K562 (cell line): ENCODE measurements at regions not wholly inside any gene's neighbourhood (a gene's known extent, or its start where the extent isn't known, plus 50 kb on each side); places are given as distances from the start of the nearest gene placed in this dataset.

Experiments used
- ATAC-seq: fragments of 200-7000 bp; cut with Tn5 transposase; 3 replicates; pipeline ENCODE4 v1.9.1; 2020; ENCODE audit warnings: moderate library complexity
- BruUV-seq: library from RNA; stranded (reverse); fragments of 400-500 nt; replicated peaks from 2 replicates; lab custom pipeline; 2021; lab: Mats Ljungman, UMichigan
- CTCF ChIA-PET: fragments of 300-600 bp; formaldehyde crosslinking; extraction: SDS; loops from one replicate; lab custom pipeline; 2021; ENCODE audit warnings: low intra/inter-chr PET ratio; lab: Yijun Ruan, JAX
- POLR2A ChIA-PET: fragments of 300-600, 350-650 bp; sonication (Branson Sonifier 250); formaldehyde crosslinking; extraction: SDS; loops from one replicate; lab custom pipeline; 2021; ENCODE audit warnings: antibody characterized with exemption, inconsistent platforms; lab: Yijun Ruan, JAX
- DNase-seq, 4 experiments: peaks; one replicate each; pipeline versions ENCODE4 v3.0.0 to v3.0.0-alpha.2; 2011 to 2018; ENCODE audit warnings: low spot score in 3 of 4, mixed read lengths in 3 of 4; ENCODE audit errors: extremely low read depth in 1 of 4
- FAIRE-seq: peaks from 2 replicates; lab custom pipeline; 2011; peaks lifted over from hg19 to GRCh38; lab: Jason Lieb, UNC
- H2AFZ ChIP-seq: 2 replicates; pipeline ENCODE4 v1.6.0; 2011; ENCODE audit warnings: low read depth, low read length, control low read depth, inconsistent platforms
- H3K27ac ChIP-seq: fragments of 200-600 bp; 3 replicates; pipeline ENCODE4 v1.8.0; 2011; ENCODE audit warnings: low read depth, mild to moderate bottlenecking, control low read depth, inconsistent platforms, low read length, moderate library complexity, mixed read lengths; ENCODE audit errors: extremely low read depth
- H3K27me3 ChIP-seq, 2 experiments: fragments of 300-600 bp in 1 of 2; 2 replicates in 1 of 2; 3 replicates in 1 of 2; pipeline versions ENCODE4 v1.6.0 to v1.8.0; 2011; ENCODE audit warnings: inconsistent platforms in 2 of 2, low read length in 2 of 2, mild to moderate bottlenecking in 1 of 2, mixed read lengths in 1 of 2, moderate library complexity in 1 of 2; ENCODE audit not compliant: control insufficient read depth in 2 of 2, insufficient read depth in 2 of 2
- H3K36me3 ChIP-seq: fragments of 300-600 bp; 3 replicates; pipeline ENCODE4 v1.8.0; 2011; ENCODE audit warnings: mild to moderate bottlenecking, low read length, inconsistent platforms; ENCODE audit not compliant: control insufficient read depth, insufficient read depth
- H3K4me1 ChIP-seq, 2 experiments: fragments of 200-600 bp in 1 of 2; replicated peaks in 1 of 2; 2 replicates in 1 of 2; 3 replicates in 1 of 2; pipeline versions ENCODE4 v1.5.1 to v1.8.0; 2011; ENCODE audit warnings: inconsistent platforms in 2 of 2, low read length in 2 of 2, mild to moderate bottlenecking in 1 of 2, mixed read lengths in 1 of 2, moderate library complexity in 1 of 2; ENCODE audit not compliant: control insufficient read depth in 2 of 2, insufficient read depth in 2 of 2
- H3K4me2 ChIP-seq: 2 replicates; pipeline ENCODE4 v1.6.1; 2011; ENCODE audit warnings: low read length, control low read depth, inconsistent platforms, mixed read lengths; ENCODE audit not compliant: insufficient read depth
- H3K4me3 ChIP-seq: fragments of 200-600 bp; sonication (generic), shearing (Covaris generic); 2 replicates; pipeline ENCODE4 v1.5.1; 2016; ENCODE audit warnings: control low read depth, inconsistent platforms
- H3K79me2 ChIP-seq: fragments of 200-600 bp; 3 replicates; pipeline ENCODE4 v1.8.0; 2011; ENCODE audit warnings: low read length, inconsistent platforms; ENCODE audit not compliant: control insufficient read depth, insufficient read depth
- H3K9ac ChIP-seq, 2 experiments: 2 replicates each; pipeline versions ENCODE4 v1.6.0 to v1.6.1; 2011; ENCODE audit warnings: low read depth in 2 of 2, low read length in 2 of 2, control low read depth in 1 of 2, inconsistent platforms in 1 of 2, mild to moderate bottlenecking in 1 of 2, mixed read lengths in 1 of 2; ENCODE audit not compliant: insufficient read depth in 1 of 2
- H3K9me1 ChIP-seq: one replicate; pipeline ENCODE4 v1.6.0; 2011; ENCODE audit warnings: inconsistent platforms, mild to moderate bottlenecking, low read length, moderate library complexity; ENCODE audit not compliant: control insufficient read depth, insufficient read depth
- H3K9me3 ChIP-seq: replicated peaks from 2 replicates; pipeline ENCODE4 v1.5.1; 2011; ENCODE audit warnings: low read depth, low read length, inconsistent platforms; ENCODE audit not compliant: control insufficient read depth, insufficient read depth
- H4K20me1 ChIP-seq: replicated peaks from 2 replicates; pipeline ENCODE4 v1.6.1; 2011; ENCODE audit warnings: low read length, inconsistent platforms, mixed read lengths; ENCODE audit not compliant: control insufficient read depth, insufficient read depth
- ATF2 ChIP-seq: sonication (generic); formaldehyde crosslinking; IDR thresholded peaks from 2 replicates; pipeline ENCODE4 v1.8.1; 2022; ENCODE audit warnings: missing genetic modification reagents
- ETV1 ChIP-seq: fragments of 450-650 bp; conservative IDR thresholded peaks from 2 replicates; pipeline ENCODE4 v1.6.1; 2016; ENCODE audit warnings: missing genetic modification characterization, control low read depth, low read depth, missing compliant biosample characterization
- KAT2B ChIP-seq: IDR thresholded peaks from one replicate; pipeline ENCODE4 v1.6.1; 2012; ENCODE audit warnings: low read depth, mild to moderate bottlenecking, control low read depth, inconsistent platforms, low read length, moderate library complexity
- POLR2H ChIP-seq: IDR thresholded peaks from 2 replicates; pipeline ENCODE4 v1.6.1; 2016; ENCODE audit warnings: missing genetic modification characterization, low read depth, mild to moderate bottlenecking, control low read depth, missing compliant biosample characterization, moderate library complexity
- TEAD4 ChIP-seq, 2 experiments: sonication (generic) in 1 of 2; formaldehyde crosslinking in 1 of 2; IDR thresholded peaks; 2 replicates each; pipeline versions ENCODE4 v1.6.1 to v1.8.0; 2012 to 2022; ENCODE audit warnings: borderline replicate concordance in 1 of 2, inconsistent platforms in 1 of 2, low read length in 1 of 2, mild to moderate bottlenecking in 1 of 2, missing genetic modification reagents in 1 of 2
- TFAM ChIP-seq: fragments of 250-450 bp; sonication (Bioruptor Pico); conservative IDR thresholded peaks from 2 replicates; pipeline ENCODE4 v1.5.0; 2021; ENCODE audit warnings: mild to moderate bottlenecking, moderate library complexity
- TFAP4 ChIP-seq: sonication (generic); formaldehyde crosslinking; IDR thresholded peaks from 2 replicates; pipeline ENCODE4 v1.8.0; 2022; ENCODE audit warnings: missing genetic modification reagents, mild to moderate bottlenecking, moderate library complexity, borderline replicate concordance
- WGBS: fragments of 100-300 bp; shearing (Covaris generic); methylation state at CpG from one replicate; pipeline ENCODE4 v1.1.6; 2016; ENCODE audit warnings: low coverage, mixed read lengths; ENCODE audit not compliant: insufficient coverage; ENCODE audit errors: missing lambda C conversion rate; 5-methylcytosine and 5-hydroxymethylcytosine counted together
- in situ Hi-C: fragments of 300-500 bp; cut with MboI; formaldehyde crosslinking; loops from 4 replicates; pipeline ENCODE4 v1.15.0; 2018; ENCODE audit warnings: inconsistent platforms, mixed read lengths
- intact Hi-C: fragments of 100-400 bp; cut with micrococcal nuclease; formaldehyde crosslinking; loops from 2 replicates; pipeline ENCODE4 v1.14.2; 2022
- TF ChIP-seq, protein P1 (sequence below): fragments of 450-650 bp; IDR thresholded peaks from 2 replicates; pipeline ENCODE4 v1.6.1; 2016; ENCODE audit warnings: missing biosample characterization, missing genetic modification characterization
- TF ChIP-seq, protein P2 (sequence below), 2 experiments: fragments of 150-350 bp in 1 of 2; IDR thresholded peaks; 2 replicates each; pipeline ENCODE4 v1.6.1; 2012 to 2016; ENCODE audit warnings: low read depth in 2 of 2, low read length in 2 of 2, mild to moderate bottlenecking in 1 of 2, moderate library complexity in 1 of 2

- TF ChIP-seq TFAM (CRISPR knock-in tag) (no peak), POLR2H (tag) (no peak), KAT2B (no peak), ATF2 (CRISPR knock-in tag) (no peak), TFAP4 (CRISPR knock-in tag) (no peak), TEAD4 (IDR thresholded peaks at IDR 0.05; ENCODE audit: low read length) (no peak), TEAD4 (CRISPR knock-in tag; IDR thresholded peaks at IDR 0.05; ENCODE audit: borderline replicate concordance) (no peak), ETV1 (tag) (no peak)
- TF ChIP-seq, protein P1, sequence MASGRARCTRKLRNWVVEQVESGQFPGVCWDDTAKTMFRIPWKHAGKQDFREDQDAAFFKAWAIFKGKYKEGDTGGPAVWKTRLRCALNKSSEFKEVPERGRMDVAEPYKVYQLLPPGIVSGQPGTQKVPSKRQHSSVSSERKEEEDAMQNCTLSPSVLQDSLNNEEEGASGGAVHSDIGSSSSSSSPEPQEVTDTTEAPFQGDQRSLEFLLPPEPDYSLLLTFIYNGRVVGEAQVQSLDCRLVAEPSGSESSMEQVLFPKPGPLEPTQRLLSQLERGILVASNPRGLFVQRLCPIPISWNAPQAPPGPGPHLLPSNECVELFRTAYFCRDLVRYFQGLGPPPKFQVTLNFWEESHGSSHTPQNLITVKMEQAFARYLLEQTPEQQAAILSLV, result no peak
- TF ChIP-seq, protein P2, sequence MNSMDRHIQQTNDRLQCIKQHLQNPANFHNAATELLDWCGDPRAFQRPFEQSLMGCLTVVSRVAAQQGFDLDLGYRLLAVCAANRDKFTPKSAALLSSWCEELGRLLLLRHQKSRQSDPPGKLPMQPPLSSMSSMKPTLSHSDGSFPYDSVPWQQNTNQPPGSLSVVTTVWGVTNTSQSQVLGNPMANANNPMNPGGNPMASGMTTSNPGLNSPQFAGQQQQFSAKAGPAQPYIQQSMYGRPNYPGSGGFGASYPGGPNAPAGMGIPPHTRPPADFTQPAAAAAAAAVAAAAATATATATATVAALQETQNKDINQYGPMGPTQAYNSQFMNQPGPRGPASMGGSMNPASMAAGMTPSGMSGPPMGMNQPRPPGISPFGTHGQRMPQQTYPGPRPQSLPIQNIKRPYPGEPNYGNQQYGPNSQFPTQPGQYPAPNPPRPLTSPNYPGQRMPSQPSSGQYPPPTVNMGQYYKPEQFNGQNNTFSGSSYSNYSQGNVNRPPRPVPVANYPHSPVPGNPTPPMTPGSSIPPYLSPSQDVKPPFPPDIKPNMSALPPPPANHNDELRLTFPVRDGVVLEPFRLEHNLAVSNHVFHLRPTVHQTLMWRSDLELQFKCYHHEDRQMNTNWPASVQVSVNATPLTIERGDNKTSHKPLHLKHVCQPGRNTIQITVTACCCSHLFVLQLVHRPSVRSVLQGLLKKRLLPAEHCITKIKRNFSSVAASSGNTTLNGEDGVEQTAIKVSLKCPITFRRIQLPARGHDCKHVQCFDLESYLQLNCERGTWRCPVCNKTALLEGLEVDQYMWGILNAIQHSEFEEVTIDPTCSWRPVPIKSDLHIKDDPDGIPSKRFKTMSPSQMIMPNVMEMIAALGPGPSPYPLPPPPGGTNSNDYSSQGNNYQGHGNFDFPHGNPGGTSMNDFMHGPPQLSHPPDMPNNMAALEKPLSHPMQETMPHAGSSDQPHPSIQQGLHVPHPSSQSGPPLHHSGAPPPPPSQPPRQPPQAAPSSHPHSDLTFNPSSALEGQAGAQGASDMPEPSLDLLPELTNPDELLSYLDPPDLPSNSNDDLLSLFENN (IDR thresholded peaks at IDR 0.05; ENCODE audit: low read depth in 2 of 2, low read length in 2 of 2), result no peak
- no TSS peak for BruUV-seq
- intact Hi-C loops, result no loop called here
These were observed 143.9 kb upstream of the LYZL2 start for GRCh38 chr10:30773501-30773900.

More at GRCh38 chr10:30773501-30773900, 143.9 kb upstream of the LYZL2 start:
- H3K4me3 ChIP-seq, result no peak overlapping the region
- WGBS, result no CpG with 5 or more reads among the region's 1 CpG
- H3K9ac ChIP-seq, result no peak overlapping the region
- ChIA-PET CTCF (no interaction called here), POLR2A (no interaction called here)
- H3K9me1 ChIP-seq, result no peaks in the 10 kb centered on the region
- H3K9me3 ChIP-seq, result no peaks in the 10 kb centered on the region
- no peak overlapping the region for H3K4me2 ChIP-seq
- no peaks in the 10 kb centered on the region for H3K79me2 ChIP-seq
- H2AFZ ChIP-seq, result no peak overlapping the region
- peaks cover 0 to 22% of the 10 kb centered on the region in 2 experiments; a peak in 1 of 5 replicates for H3K27me3 ChIP-seq
- in situ Hi-C loops, result no loop called here
- no peak for ATAC-seq
- H4K20me1 ChIP-seq, result no peaks in the 10 kb centered on the region
- DNase-seq, result no peak
- no peak overlapping the region for H3K27ac ChIP-seq
- no peaks in the 10 kb centered on the region for H3K4me1 ChIP-seq
- H3K36me3 ChIP-seq, result no peaks in the 10 kb centered on the region
- peak; percentile 11 for FAIRE-seq
